GM19468 (cell line): ENCODE measurements at regions not wholly inside any gene's neighbourhood (a gene's known extent, or its start where the extent isn't known, plus 50 kb on each side); places are given as distances from the start of the nearest gene placed in this dataset.
"Not testable (repeated sequence)": the region's sequence is repeated elsewhere in the genome, so short reads cannot be mapped to it uniquely, and the experiment has no call there.

Source experiments
- ATAC-seq: cut with Tn5 transposase; IDR thresholded peaks from one replicate; pipeline ENCODE4 v1.9.1; 2021; ENCODE audit warnings: mild to moderate bottlenecking, moderate library complexity, moderate number of reproducible peaks; ENCODE audit not compliant: unreplicated experiment; ENCODE audit errors: extremely low read depth

GRCh38 chr22:17318817-17319216 is 50.4 kb upstream of the CECR2 start:
- ATAC-seq: no peak

- ATAC-seq: no peak
Measured at GRCh38 chr22:17315310-17315709, 54.0 kb upstream of the CECR2 start.

GRCh38 chr22:17314487-17314886 is 54.8 kb upstream of the CECR2 start:
- no peak for ATAC-seq

GRCh38 chr22:17313626-17314025 is 55.6 kb upstream of the CECR2 start:
- no peak for ATAC-seq

GRCh38 chr22:17307566-17307965 is 61.7 kb upstream of the CECR2 start:
- ATAC-seq: no peak

GRCh38 chr22:17305076-17305475 is 64.2 kb upstream of the CECR2 start:
- no peak for ATAC-seq

- peak; percentile 34 for ATAC-seq
Measured at GRCh38 chr22:17303840-17304779, 65.2 kb upstream of the CECR2 start.

GRCh38 chr22:17303441-17303839 is 65.8 kb upstream of the CECR2 start:
- ATAC-seq: no peak

- no peak for ATAC-seq
Measured at GRCh38 chr22:17302616-17303015, 66.6 kb upstream of the CECR2 start.

GRCh38 chr22:17300926-17301325 is 68.3 kb upstream of the CECR2 start:
- ATAC-seq: no peak

GRCh38 chr22:17298805-17299502 is 70.3 kb upstream of the CECR2 start:
- not testable (repeated sequence) for ATAC-seq

GRCh38 chr22:17285656-17286055 is 66.4 kb upstream of the ADA2 start:
- no peak for ATAC-seq

GRCh38 chr22:17284888-17285287 is 65.7 kb upstream of the ADA2 start:
- no peak for ATAC-seq

- no peak for ATAC-seq
Measured at GRCh38 chr22:17284466-17284865, 65.2 kb upstream of the ADA2 start.

GRCh38 chr22:17283865-17284264 is 64.6 kb upstream of the ADA2 start:
- not testable (repeated sequence) for ATAC-seq

GRCh38 chr22:17283423-17283822 is 64.2 kb upstream of the ADA2 start:
- no peak for ATAC-seq

GRCh38 chr22:17281440-17281841 is 62.2 kb upstream of the ADA2 start:
- peak; percentile 46 for ATAC-seq

- ATAC-seq: no peak
Measured at GRCh38 chr22:17281026-17281425, 61.8 kb upstream of the ADA2 start.

GRCh38 chr22:17272511-17272991 is 53.3 kb upstream of the ADA2 start:
- ATAC-seq: no peak

GRCh38 chr22:17271711-17272451 is 52.6 kb upstream of the ADA2 start:
- ATAC-seq: no peak
